Testis (tissue), 2 donors: ENCODE measurements at regions not wholly inside any gene's neighbourhood (a gene's known extent, or its start where the extent isn't known, plus 50 kb on each side); places are given as distances from the start of the nearest gene placed in this dataset.
"Not testable (repeated sequence)": the region's sequence is repeated elsewhere in the genome, so short reads cannot be mapped to it uniquely, and the experiment has no call there.

ENCODE experiments used
- CTCF ChIP-seq, 3 experiments: fragments of 450-650 bp in 2 of 3; fragments of 200-600 bp in 1 of 3; sonication (generic) in 1 of 3; IDR thresholded peaks; one replicate each; pipeline ENCODE4 v1.5.1; 2016 to 2019; ENCODE audit warnings: antibody characterized with exemption in 3 of 3, mild to moderate bottlenecking in 2 of 3, moderate library complexity in 1 of 3
- POLR2A ChIP-seq: fragments of 450-650 bp; IDR thresholded peaks from one replicate; pipeline ENCODE4 v1.6.1; 2017; ENCODE audit warnings: antibody characterized with exemption, mild to moderate bottlenecking, moderate library complexity

GRCh38 chr21:28034334-28034733 is 958.3 kb downstream of the LTN1 start:
- not testable (repeated sequence) for TF ChIP-seq POLR2A; CTCF (IDR thresholded peaks at IDR 0.05)
